Stimulated activated naive CD8-positive, alpha-beta T cell treated with anti-CD3 and anti-CD28 coated beads, Interleukin-15, Interleukin-2, amounts not matched to agents 100 U/mL and 50 U/mL, for 24 hours (primary cell): ENCODE measurements at regions not wholly inside any gene's neighbourhood (a gene's known extent, or its start where the extent isn't known, plus 50 kb on each side); places are given as distances from the start of the nearest gene placed in this dataset.

ENCODE experiments used
- ATAC-seq: fragments of 150-1000 bp; cut with Tn5 transposase; one replicate; pipeline ENCODE4 v1.10.0; 2021
- DNase-seq: peaks from one replicate; pipeline ENCODE4 v3.0.0; 2021

DNA sequence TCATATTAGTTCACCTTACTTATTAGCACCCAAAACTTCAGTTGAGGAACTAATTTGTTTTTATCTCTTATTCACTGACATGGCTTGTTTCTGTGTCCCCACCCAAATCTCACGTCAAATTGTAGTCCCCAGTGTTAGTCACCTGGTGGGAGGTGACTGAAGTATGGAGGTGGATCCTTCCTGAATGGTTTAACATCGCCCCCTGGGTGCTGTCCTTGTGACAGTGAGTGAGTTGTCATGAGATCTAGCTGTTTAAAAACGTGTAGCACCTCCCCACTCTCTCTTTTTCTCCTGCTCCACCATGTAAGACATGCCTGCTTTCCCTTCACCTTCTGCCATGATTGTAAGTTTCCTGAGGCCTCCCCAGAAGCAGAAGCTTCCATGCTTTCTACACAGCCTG lies 75.0 kb upstream of the HECTD2 start:
- peak; percentile 8 for DNase-seq
- no peak for ATAC-seq

DNA sequence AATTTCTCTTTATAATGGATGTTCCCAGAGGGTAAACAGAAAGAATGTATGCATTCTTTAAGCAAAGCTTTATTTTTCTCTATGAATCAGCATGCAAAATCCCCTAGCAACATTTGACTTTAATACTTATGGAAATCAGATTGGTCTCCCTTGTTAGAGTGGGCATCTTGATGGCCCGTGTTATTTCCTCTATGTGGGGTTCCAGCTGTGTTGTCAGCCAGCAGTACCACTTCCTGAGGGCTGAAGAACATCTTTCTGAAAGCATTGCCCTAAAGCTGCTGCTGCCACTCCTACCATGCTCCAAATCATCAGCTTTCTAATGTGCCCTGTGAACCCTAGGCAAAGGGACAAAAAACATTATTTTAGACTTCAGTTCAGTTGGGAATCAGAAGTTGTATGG lies 70.4 kb upstream of the HECTD2 start:
- ATAC-seq (no peak), DNase-seq (no peak)

GRCh38 chr10:91340613-91341362 lies 69.4 kb upstream of the HECTD2 start:
- ATAC-seq = no peak
- no peak for DNase-seq

GRCh38 chr10:91341686-91342085 lies 68.5 kb upstream of the HECTD2 start:
- DNase-seq (no peak), ATAC-seq (no peak)

- no peak for ATAC-seq
- no peak for DNase-seq
Observed at GRCh38 chr10:91343010-91343409, 67.1 kb upstream of the HECTD2 start.

DNA sequence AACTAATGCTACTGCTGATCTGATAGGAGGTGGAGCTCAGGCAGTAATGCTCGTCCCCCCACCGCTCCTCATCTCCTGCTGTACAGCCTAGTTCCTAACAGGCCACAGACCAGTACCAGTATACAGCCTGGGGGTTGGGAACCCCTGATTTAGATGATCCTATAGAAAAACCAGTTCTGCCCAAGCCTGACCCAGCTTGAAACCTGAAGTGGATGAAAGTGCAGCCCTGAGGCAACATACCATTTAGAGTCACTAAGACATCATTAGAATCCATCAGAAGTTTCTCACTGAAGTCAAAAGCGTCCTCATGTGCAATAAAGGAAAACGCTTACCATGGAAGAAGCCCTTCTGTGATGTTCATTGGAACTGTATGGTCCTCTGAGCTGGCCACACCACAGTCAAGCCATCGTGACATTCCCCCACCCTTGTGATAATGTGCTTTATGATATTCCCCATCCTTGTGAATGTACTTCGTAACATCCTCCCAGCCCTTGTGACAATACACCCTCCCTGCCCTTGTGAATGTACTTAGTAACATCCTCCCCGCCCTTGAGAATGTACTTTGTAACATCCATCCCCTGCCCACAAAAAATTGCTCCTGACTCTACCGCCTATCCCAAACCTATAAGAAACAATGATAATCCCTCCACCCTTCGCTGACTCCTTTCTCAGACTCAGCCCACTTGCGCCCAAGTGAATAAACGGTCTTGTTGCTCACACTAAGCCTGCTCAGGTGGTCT lies 65.9 kb upstream of the HECTD2 start:
- ATAC-seq (no peak), DNase-seq (no peak)

- ATAC-seq = no peak
- no peak for DNase-seq
Observed at GRCh38 chr10:91345716-91346115, 64.4 kb upstream of the HECTD2 start.

GRCh38 chr10:91347529-91347928 lies 62.6 kb upstream of the HECTD2 start:
- DNase-seq = no peak
- no peak for ATAC-seq

GRCh38 chr10:91349381-91349780 lies 60.8 kb upstream of the HECTD2 start:
- no peak for DNase-seq
- no peak for ATAC-seq

DNA sequence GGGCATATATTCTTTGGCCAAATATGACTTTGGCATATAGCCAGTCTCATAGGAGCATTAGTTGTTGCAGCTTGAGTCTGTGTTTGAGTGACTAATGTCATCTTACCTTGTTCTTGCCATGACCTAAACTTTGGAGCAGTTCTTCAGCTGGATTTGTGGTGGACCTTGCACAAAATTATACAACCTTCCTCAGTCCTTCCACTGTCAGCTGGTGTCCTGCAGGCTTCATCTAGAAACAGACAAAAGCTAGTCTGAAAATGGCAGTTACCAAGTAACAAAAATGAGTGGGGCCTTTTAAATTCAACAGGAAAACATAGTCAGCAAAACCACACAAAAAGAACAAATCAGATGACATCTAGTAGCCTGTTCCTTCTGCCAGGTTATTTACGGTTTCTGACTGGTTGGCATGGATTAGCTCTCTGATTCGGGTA lies 59.5 kb upstream of the HECTD2 start:
- DNase-seq (no peak), ATAC-seq (no peak)

GRCh38 chr10:91352760-91353159 lies 57.4 kb upstream of the HECTD2 start:
- ATAC-seq = no peak

GRCh38 chr10:91354166-91355075 lies 55.7 kb upstream of the HECTD2 start:
- DNase-seq = no peak
- no peak for ATAC-seq

More at GRCh38 chr10:91352760-91353159, 57.4 kb upstream of the HECTD2 start:
- no peak for DNase-seq

DNA sequence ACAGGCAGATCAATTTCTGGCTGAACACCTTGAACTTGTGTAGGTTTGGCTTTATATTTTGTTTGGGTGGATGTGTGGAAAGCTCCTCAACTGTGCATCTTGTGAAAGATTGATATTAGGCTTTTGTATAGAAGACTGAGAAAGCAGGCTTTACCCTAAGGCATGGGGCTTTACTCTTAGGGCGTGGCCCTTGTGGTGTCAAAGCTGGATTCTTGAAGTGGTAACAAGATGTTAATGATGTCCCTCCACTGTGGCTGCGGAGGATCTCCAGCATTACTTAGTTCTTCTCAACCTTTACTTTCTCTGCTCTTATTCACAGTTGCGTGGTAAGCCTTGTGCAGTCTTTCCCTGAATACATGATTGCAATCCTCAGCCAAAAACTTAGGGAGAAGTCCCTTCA lies 54.1 kb upstream of the HECTD2 start:
- ATAC-seq = no peak
- no peak for DNase-seq

DNA sequence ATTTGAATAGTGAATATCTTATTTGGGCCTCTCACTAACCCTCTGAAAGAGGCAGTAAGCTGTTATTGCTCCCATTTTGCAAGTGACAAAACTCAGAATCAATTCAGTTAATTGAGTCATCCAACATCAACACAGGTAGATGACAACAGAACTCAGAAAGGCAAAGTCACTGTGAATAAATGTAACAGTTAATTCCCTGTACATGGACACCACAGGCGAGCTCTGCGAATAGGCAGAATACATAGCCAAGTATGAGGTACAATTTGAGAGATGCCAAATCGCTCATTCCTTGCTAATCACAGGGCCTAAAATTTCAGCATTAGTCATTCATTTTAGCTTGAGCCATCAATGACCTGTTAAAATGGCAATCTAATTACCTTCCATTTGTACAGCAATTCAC lies 52.6 kb upstream of the HECTD2 start:
- no peak for DNase-seq
- ATAC-seq = no peak
